Embryonic facial prominence (tissue), 1 donor: ENCODE measurements at regions not wholly inside any gene's neighbourhood (a gene's known extent, or its start where the extent isn't known, plus 50 kb on each side); places are given as distances from the start of the nearest gene placed in this dataset.

ENCODE experiments used
- DNase-seq: peaks from one replicate; pipeline ENCODE4 v3.0.0-alpha.2; 2016; ENCODE audit errors: extremely low spot score

DNA sequence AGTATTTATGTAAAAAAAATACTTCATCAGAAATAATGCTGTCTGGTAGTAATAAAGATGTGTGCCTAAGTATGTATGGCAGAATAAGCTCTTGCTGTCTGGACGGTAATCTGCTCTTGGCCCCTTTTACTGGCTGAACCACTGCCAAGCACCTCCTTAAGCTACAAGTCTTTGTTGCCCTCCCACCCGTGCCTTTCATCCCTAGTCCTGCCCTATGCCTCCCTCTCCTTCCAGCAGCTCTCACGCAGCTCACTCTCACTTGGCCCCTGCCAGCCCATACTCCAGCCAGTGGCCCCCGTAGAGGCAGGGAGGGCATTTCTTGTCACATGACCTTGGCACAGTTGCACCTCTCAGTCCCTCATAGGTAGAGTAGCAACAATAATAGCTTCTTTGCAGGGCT is 54.5 kb upstream of the NPAS2 start:
- DNase-seq, result no peak

DNA sequence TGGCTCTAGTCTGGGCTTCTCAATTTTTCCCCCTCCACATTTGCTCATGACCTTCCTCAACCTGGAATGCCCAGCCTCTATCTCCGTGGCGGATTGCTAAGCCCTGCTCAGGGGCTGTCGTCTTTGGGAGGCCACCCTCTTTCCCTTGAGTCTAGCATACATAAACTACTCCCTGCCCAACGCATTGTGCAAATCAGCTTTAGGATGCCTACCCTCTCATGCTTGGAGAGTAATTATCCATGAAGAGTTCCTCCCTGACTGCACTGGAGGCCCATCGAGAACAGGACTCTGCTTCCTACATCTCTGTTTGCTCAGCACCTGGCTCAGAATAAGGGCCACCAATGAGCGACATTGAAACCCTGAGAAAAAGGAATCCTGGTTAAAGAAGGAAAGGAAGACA is 53.7 kb upstream of the NPAS2 start:
- DNase-seq, result no peak

DNA sequence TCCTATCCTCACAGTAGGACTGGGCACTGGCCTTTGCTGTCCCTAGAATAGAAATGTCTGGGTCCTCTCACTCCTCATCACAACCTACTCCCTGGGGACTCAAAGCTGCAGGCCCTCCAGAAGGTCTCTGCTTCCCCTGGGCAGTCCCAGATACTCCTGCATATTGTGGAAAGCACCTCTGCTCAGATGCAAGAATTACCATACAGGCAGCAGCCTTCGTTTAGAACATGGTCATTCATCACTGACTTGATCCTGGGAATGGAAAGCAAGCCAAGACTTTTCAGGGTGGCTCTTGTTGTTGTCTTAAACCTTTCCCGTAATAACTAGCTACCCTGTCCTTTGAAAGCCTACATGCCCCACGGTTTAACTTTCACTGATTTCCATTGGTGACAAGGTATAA is 53.1 kb upstream of the NPAS2 start:
- DNase-seq, result no peak

DNA sequence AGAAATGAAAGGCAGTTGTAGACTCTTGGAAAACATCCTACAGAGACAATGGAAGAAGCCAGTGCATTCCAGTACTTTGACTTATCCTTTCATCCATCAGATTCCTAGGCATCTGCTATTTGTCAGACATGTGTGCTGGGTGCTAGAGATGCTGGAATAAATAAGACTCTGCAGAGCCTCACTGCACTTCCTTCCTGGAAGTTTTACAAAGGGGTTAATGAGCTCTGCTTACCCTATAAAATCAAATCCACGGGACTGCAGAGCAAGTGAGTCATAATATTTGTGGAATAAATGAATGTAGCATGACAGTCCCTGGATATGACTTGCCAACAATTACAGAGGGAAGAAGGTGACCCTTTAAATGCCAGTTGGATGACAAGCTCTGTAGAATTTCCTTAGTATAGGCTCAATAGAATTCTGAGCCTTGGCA is 52.7 kb upstream of the NPAS2 start:
- DNase-seq, result no peak

DNA sequence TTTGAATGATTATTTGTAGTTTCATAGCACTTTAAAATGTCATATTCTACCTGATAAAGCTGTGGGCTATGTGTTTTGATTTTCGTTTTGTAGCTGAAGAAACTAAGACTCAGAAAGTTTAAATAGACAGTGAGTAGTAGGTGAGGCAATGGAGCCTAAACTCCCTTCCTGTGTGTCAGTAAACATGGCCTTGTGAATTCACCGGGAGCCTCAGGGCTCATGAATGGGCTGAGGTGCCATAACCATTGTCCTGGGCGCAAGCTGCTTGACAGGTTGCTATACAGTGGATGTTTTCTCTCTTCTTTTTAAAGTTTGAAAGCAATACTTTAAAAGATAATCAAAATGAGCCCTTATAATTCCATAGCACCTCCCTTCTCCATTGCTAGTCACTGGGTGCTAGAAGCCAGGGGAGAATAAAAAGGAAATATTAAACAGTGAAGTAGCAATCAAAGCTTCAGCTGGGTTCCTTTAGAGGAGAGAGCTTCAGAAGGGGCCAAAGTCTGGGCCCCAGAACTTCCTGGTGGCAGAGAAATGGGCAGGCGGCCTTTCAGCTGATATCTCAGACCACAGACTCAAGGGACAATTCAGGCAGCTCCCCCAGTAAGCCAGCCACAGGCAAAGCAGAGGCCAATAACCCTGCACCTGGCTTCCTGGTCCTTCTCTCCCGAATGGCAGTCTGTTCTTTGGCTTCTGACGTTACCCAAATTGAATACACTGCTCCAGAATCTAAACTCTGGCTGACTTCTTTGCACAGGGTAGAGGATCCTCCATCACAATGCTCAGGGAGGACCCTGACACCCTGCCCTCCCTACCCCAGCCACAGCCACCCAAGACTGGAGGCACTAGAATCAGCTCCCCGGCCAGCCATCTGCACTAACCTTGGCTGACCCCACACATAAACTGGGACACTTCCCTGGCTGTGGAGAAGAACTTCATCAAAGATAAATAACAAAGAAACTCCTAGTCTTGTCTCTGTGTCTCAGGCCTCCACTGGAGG is 51.8 kb upstream of the NPAS2 start:
- DNase-seq, result no peak
